ENCODE measurements at regions not wholly inside any gene's neighbourhood (a gene's known extent, or its start where the extent isn't known, plus 50 kb on each side); places are given as distances from the start of the nearest gene placed in this dataset.

GRCh38 chr14:53495846-53496343 is 342.8 kb upstream of the DDHD1 start:
- Histone ChIP-seq H3K9me3 (ENCODE audit: control insufficient read depth in 2 of 3, insufficient read depth in 1 of 3, low read length in 3 of 3) (no peaks in the 10 kb centered on the region), H3K27me3 (ENCODE audit: control insufficient read depth, insufficient read depth, low read length) (no peaks in the 10 kb centered on the region), H3K4me1 (ENCODE audit: control insufficient read depth in 2 of 3, insufficient read depth in 2 of 3, low read depth in 1 of 3, low read length in 3 of 3) (no peaks in the 10 kb centered on the region), H3K27ac (ENCODE audit: low read depth in 2 of 2, low read length in 2 of 2) (no peak overlapping the region), H3K9ac (ENCODE audit: low read length in 3 of 3) (no peak overlapping the region), H3K36me3 (ENCODE audit: control insufficient read depth in 2 of 3, insufficient read depth in 3 of 3, low read length in 3 of 3) (no peaks in the 10 kb centered on the region), H3K4me3 (ENCODE audit: low read length in 3 of 3) (no peak overlapping the region)
- intact Hi-C loops (cut with DNase I): no loop called here
- DNase-seq (no peak), FAIRE-seq (no peak)
- TF ChIP-seq CTCF (IDR thresholded peaks at IDR 0.05; ENCODE audit: borderline replicate concordance, extremely low read depth, insufficient read depth): no peak

- Histone ChIP-seq H3K4me3 (ENCODE audit: low read length in 3 of 3) (no peak overlapping the region), H3K4me1 (ENCODE audit: control insufficient read depth in 2 of 3, insufficient read depth in 2 of 3, low read depth in 1 of 3, low read length in 3 of 3) (no peaks in the 10 kb centered on the region), H3K9ac (ENCODE audit: low read length in 3 of 3) (no peak overlapping the region), H3K36me3 (ENCODE audit: control insufficient read depth in 2 of 3, insufficient read depth in 3 of 3, low read length in 3 of 3) (no peaks in the 10 kb centered on the region), H3K27me3 (ENCODE audit: control insufficient read depth, insufficient read depth, low read length) (no peaks in the 10 kb centered on the region), H3K9me3 (ENCODE audit: control insufficient read depth in 2 of 3, insufficient read depth in 1 of 3, low read length in 3 of 3) (no peaks in the 10 kb centered on the region), H3K27ac (ENCODE audit: low read depth in 2 of 2, low read length in 2 of 2) (no peak overlapping the region)
- intact Hi-C loops (cut with DNase I): no loop called here
- TF ChIP-seq CTCF (IDR thresholded peaks at IDR 0.05; ENCODE audit: borderline replicate concordance, extremely low read depth, insufficient read depth): no peak
- no peak for FAIRE-seq
- DNase-seq: no peak
These were observed 341.5 kb upstream of the DDHD1 start for GRCh38 chr14:53494587-53494986.

- Histone ChIP-seq H3K9me3 (ENCODE audit: control insufficient read depth in 2 of 3, insufficient read depth in 1 of 3, low read length in 3 of 3) (no peaks in the 10 kb centered on the region), H3K36me3 (ENCODE audit: control insufficient read depth in 2 of 3, insufficient read depth in 3 of 3, low read length in 3 of 3) (no peaks in the 10 kb centered on the region), H3K27me3 (ENCODE audit: control insufficient read depth, insufficient read depth, low read length) (no peaks in the 10 kb centered on the region), H3K9ac (ENCODE audit: low read length in 3 of 3) (no peak overlapping the region), H3K4me1 (ENCODE audit: control insufficient read depth in 2 of 3, insufficient read depth in 2 of 3, low read depth in 1 of 3, low read length in 3 of 3) (no peaks in the 10 kb centered on the region), H3K4me3 (ENCODE audit: low read length in 3 of 3) (no peak overlapping the region), H3K27ac (ENCODE audit: low read depth in 2 of 2, low read length in 2 of 2) (no peak overlapping the region)
- intact Hi-C loops (cut with DNase I): no loop called here
- no peak for FAIRE-seq
- DNase-seq: peak in 2 of 5 donors; percentile 28 to 55
- no peak for TF ChIP-seq CTCF (IDR thresholded peaks at IDR 0.05; ENCODE audit: borderline replicate concordance, extremely low read depth, insufficient read depth)
These were observed 340.7 kb upstream of the DDHD1 start for GRCh38 chr14:53493860-53494259.

GRCh38 chr14:53493320-53493719 is 340.2 kb upstream of the DDHD1 start:
- DNase-seq (peak in 3 of 5 donors; percentile 37 to 85 (median 84)), FAIRE-seq (no peak)
- Histone ChIP-seq H3K9me3 (ENCODE audit: control insufficient read depth in 2 of 3, insufficient read depth in 1 of 3, low read length in 3 of 3) (no peaks in the 10 kb centered on the region), H3K4me3 (ENCODE audit: low read length in 3 of 3) (no peak overlapping the region), H3K27me3 (ENCODE audit: control insufficient read depth, insufficient read depth, low read length) (no peaks in the 10 kb centered on the region), H3K9ac (ENCODE audit: low read length in 3 of 3) (no peak overlapping the region), H3K4me1 (ENCODE audit: control insufficient read depth in 2 of 3, insufficient read depth in 2 of 3, low read depth in 1 of 3, low read length in 3 of 3) (no peaks in the 10 kb centered on the region), H3K27ac (ENCODE audit: low read depth in 2 of 2, low read length in 2 of 2) (no peak overlapping the region), H3K36me3 (ENCODE audit: control insufficient read depth in 2 of 3, insufficient read depth in 3 of 3, low read length in 3 of 3) (no peaks in the 10 kb centered on the region)
- intact Hi-C loops (cut with DNase I): no loop called here
- no peak for TF ChIP-seq CTCF (IDR thresholded peaks at IDR 0.05; ENCODE audit: borderline replicate concordance, extremely low read depth, insufficient read depth)
